Neuronal stem cell (in vitro differentiated cells): ENCODE measurements at regions not wholly inside any gene's neighbourhood (a gene's known extent, or its start where the extent isn't known, plus 50 kb on each side); places are given as distances from the start of the nearest gene placed in this dataset.

Experiments used
- DNase-seq: peaks from one replicate; pipeline ENCODE4 v3.0.0-alpha.2; 2013; ENCODE audit warnings: low spot score
- H2AFZ ChIP-seq: one replicate; pipeline ENCODE4 v1.6.1; 2013; ENCODE audit warnings: mild to moderate bottlenecking, low read length, inconsistent platforms
- H2AK5ac ChIP-seq: 2 replicates; pipeline ENCODE4 v1.6.1; 2013; ENCODE audit warnings: low read depth, mild to moderate bottlenecking, inconsistent platforms, low read length, moderate library complexity, mixed read lengths
- H2BK120ac ChIP-seq: 2 replicates; pipeline ENCODE4 v1.6.1; 2013; ENCODE audit warnings: low read depth, mild to moderate bottlenecking, inconsistent platforms, low read length, moderate library complexity, mixed read lengths
- H2BK12ac ChIP-seq: one replicate; pipeline ENCODE4 v1.6.1; 2013; ENCODE audit warnings: low read length, inconsistent platforms
- H2BK15ac ChIP-seq: 2 replicates; pipeline ENCODE4 v1.6.1; 2013; ENCODE audit warnings: mild to moderate bottlenecking, low read length, inconsistent platforms, mixed read lengths
- H2BK5ac ChIP-seq: one replicate; pipeline ENCODE4 v1.6.1; 2013; ENCODE audit warnings: inconsistent platforms, mild to moderate bottlenecking, low read length, moderate library complexity
- H3K14ac ChIP-seq: one replicate; pipeline ENCODE4 v1.6.1; 2013; ENCODE audit warnings: low read length, inconsistent platforms
- H3K18ac ChIP-seq: 2 replicates; pipeline ENCODE4 v1.6.1; 2013; ENCODE audit warnings: low read length, inconsistent platforms
- H3K23ac ChIP-seq: 2 replicates; pipeline ENCODE4 v1.6.1; 2013; ENCODE audit warnings: low read depth, mild to moderate bottlenecking, mixed read lengths, low read length, inconsistent platforms; ENCODE audit not compliant: poor library complexity
- H3K27ac ChIP-seq: replicated peaks from 3 replicates; pipeline ENCODE4 v1.5.1; 2013; ENCODE audit warnings: low read length, inconsistent platforms
- H3K27me3 ChIP-seq, 3 experiments: 2 replicates each; pipeline ENCODE4 v1.6.1; 2013; ENCODE audit warnings: low read length in 3 of 3, mild to moderate bottlenecking in 2 of 3, inconsistent platforms in 1 of 3, low read depth in 1 of 3, mixed read lengths in 1 of 3, moderate library complexity in 1 of 3; ENCODE audit not compliant: control insufficient read depth in 3 of 3, insufficient read depth in 3 of 3
- H3K36me3 ChIP-seq, 2 donors: replicated peaks in 1 of 2; 2 replicates each; pipeline ENCODE4 v1.6.1; 2013; ENCODE audit warnings: low read length in 2 of 2; ENCODE audit not compliant: control insufficient read depth in 2 of 2, insufficient read depth in 2 of 2
- H3K4ac ChIP-seq: 2 replicates; pipeline ENCODE4 v1.6.1; 2013; ENCODE audit warnings: inconsistent platforms, mild to moderate bottlenecking, low read length, moderate library complexity
- H3K4me1 ChIP-seq, 2 donors: 1 replicate in 1 of 2; 2 replicates in 1 of 2; pipeline ENCODE4 v1.6.1; 2013; ENCODE audit warnings: low read length in 2 of 2, low read depth in 1 of 2; ENCODE audit not compliant: control insufficient read depth in 2 of 2, insufficient read depth in 1 of 2
- H3K4me2 ChIP-seq: one replicate; pipeline ENCODE4 v1.6.1; 2013; ENCODE audit warnings: mild to moderate bottlenecking, low read length, inconsistent platforms; ENCODE audit not compliant: insufficient read depth, poor library complexity, severe bottlenecking
- H3K4me3 ChIP-seq, 2 donors: 2 replicates each; pipeline ENCODE4 v1.5.1; 2013; ENCODE audit warnings: low read length in 2 of 2, mild to moderate bottlenecking in 2 of 2, inconsistent platforms in 1 of 2, moderate library complexity in 1 of 2
- H3K79me1 ChIP-seq: one replicate; pipeline ENCODE4 v1.6.1; 2013; ENCODE audit warnings: low read depth, mild to moderate bottlenecking, inconsistent platforms, low read length, moderate library complexity
- H3K9ac ChIP-seq: one replicate; pipeline ENCODE4 v1.6.1; 2013; ENCODE audit warnings: mild to moderate bottlenecking, low read depth, low read length, inconsistent platforms; ENCODE audit not compliant: poor library complexity
- H3K9me3 ChIP-seq, 2 donors: replicated peaks in 1 of 2; 2 replicates each; pipeline versions ENCODE3 to v1.6.1; 2013; ENCODE audit warnings: low read length in 2 of 2, mild to moderate bottlenecking in 2 of 2, inconsistent platforms in 1 of 2, low read depth in 1 of 2, mixed read lengths in 1 of 2, moderate library complexity in 1 of 2; ENCODE audit not compliant: control insufficient read depth in 2 of 2, insufficient read depth in 1 of 2
- H4K8ac ChIP-seq: one replicate; pipeline ENCODE4 v1.6.1; 2013; ENCODE audit warnings: low read depth, mild to moderate bottlenecking, inconsistent platforms, low read length, moderate library complexity
- H4K91ac ChIP-seq: one replicate; pipeline ENCODE4 v1.6.1; 2013; ENCODE audit warnings: low read length, low read depth, mild to moderate bottlenecking, inconsistent platforms; ENCODE audit not compliant: poor library complexity
- WGBS, 2 donors: extraction: QIAGEN DNeasy Blood & Tissue Kit; methylation state at CpG; one replicate each; pipeline ENCODE4 v1.1.7; 2013; ENCODE audit warnings: missing lambda C conversion rate in 2 of 2, mixed read lengths in 1 of 2; ENCODE audit not compliant: insufficient read length in 2 of 2, insufficient replicate concordance in 1 of 2; ENCODE audit errors: extremely low coverage in 2 of 2; 5-methylcytosine and 5-hydroxymethylcytosine counted together

DNA sequence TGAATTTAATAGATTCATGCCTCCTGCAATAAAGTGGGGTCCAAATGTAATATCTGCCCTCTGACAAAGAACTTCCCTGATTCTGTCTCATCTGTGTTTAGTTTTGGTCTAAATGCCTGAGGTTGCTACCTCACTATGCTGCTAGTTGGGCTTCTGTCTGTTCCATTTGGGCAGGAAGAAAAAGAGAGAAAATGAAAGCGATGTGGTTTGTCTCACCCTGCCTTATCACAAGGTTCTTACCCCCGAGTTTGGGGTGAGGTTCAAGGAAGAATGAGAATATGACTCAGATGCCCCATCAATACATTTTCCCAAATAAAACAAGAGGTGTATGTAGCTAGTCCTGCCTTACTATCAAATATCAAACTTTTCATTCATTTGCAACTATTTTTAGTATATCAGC, 132.1 kb upstream of the MTAP start:
- WGBS, 2 donors = no CpG with 5 or more reads among the region's 2 CpGs
- Histone ChIP-seq H3K4ac (no peak overlapping the region), H3K27me3 (no peaks in the 10 kb centered on the region), H3K9ac (no peak overlapping the region), H2BK12ac (no peak overlapping the region), H3K14ac (no peak overlapping the region), H2AK5ac (no peak overlapping the region), H3K4me1 (peaks cover 0 to 2% of the 10 kb centered on the region in 2 donors), H3K79me1 (no peaks in the 10 kb centered on the region), H3K4me3 (no peak overlapping the region), H2AFZ (no peak overlapping the region), H3K27ac (no peak overlapping the region), H3K18ac (no peak overlapping the region), H3K36me3 (no peaks in the 10 kb centered on the region), H4K8ac (no peak overlapping the region), H2BK5ac (no peak overlapping the region), H2BK15ac (no peak overlapping the region), H3K9me3 (no peaks in the 10 kb centered on the region), H2BK120ac (no peak overlapping the region), H3K23ac (no peak overlapping the region), H3K4me2 (no peak overlapping the region), H4K91ac (no peak overlapping the region)
- DNase-seq = no peak

DNA sequence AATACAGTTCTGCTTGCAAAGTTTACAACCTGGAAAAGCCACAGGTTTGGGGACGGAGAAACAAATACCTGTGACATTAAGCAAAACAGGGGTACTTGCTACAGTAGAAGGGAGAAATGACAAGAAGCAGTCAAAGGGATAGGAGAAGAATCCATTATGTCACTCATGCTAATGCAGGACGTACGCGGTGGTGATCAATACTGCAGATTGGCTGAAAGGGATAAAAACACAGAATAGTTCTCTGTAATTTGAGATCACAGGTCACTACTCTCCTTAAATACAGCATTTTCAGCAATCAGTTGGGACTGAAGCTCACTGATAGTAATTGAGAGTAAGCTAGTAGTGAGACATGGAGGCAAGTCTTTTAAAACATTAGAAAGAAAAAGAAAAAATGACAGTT, 130.3 kb upstream of the MTAP start:
- no peaks in the 10 kb centered on the region for H3K27me3 ChIP-seq
- no peak overlapping the region for H2BK120ac ChIP-seq
- no peak overlapping the region for H3K14ac ChIP-seq
- H3K18ac ChIP-seq = no peak overlapping the region
- no peak overlapping the region for H3K9ac ChIP-seq
- no peak overlapping the region for H4K91ac ChIP-seq
- H2BK12ac ChIP-seq = no peak overlapping the region
- no peak overlapping the region for H2BK15ac ChIP-seq
- H3K4ac ChIP-seq = no peak overlapping the region
- no peak overlapping the region for H3K27ac ChIP-seq
- H2AFZ ChIP-seq = no peak overlapping the region
- no peak for DNase-seq
- H2AK5ac ChIP-seq = no peak overlapping the region
- no peaks in the 10 kb centered on the region for H3K9me3 ChIP-seq
- H3K79me1 ChIP-seq = no peaks in the 10 kb centered on the region
- no CpG with 5 or more reads among the region's 4 CpGs for WGBS, 2 donors
- no peak overlapping the region for H4K8ac ChIP-seq
- no peak overlapping the region for H3K4me2 ChIP-seq
- H3K36me3 ChIP-seq = no peaks in the 10 kb centered on the region
- no peak overlapping the region for H3K23ac ChIP-seq
- H2BK5ac ChIP-seq = no peak overlapping the region
- H3K4me1 ChIP-seq = peaks cover 0 to 2% of the 10 kb centered on the region in 2 donors
- H3K4me3 ChIP-seq = no peak overlapping the region

DNA sequence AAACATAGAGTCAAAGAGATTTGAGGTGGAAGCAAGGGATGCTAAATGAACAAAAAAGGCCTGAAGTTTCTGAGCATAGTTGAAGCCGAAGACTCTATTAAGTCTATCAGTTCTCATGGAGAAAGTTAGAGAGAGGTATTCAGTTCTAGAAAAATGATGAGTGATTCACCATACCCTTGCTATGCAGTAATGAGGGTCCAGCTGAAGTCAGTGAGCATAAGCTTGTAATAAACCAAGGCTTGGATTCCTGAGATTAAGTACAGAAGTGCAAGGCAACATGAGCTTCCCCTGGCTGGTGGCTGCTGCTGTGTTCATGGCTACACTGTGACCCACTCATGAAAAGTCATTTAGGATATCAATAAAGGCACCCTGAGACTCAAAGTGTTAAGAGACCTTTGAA, 129.7 kb upstream of the MTAP start:
- H3K27me3 ChIP-seq = no peaks in the 10 kb centered on the region
- H2AFZ ChIP-seq = no peak overlapping the region
- no peak for DNase-seq
- no peaks in the 10 kb centered on the region for H3K36me3 ChIP-seq
- no peak overlapping the region for H3K23ac ChIP-seq
- no peak overlapping the region for H2BK15ac ChIP-seq
- no peak overlapping the region for H3K9ac ChIP-seq
- no peak overlapping the region for H3K27ac ChIP-seq
- no peak overlapping the region for H3K4ac ChIP-seq
- H2BK12ac ChIP-seq = no peak overlapping the region
- no peak overlapping the region for H2AK5ac ChIP-seq
- no CpG with 5 or more reads among the region's 1 CpG for WGBS, 2 donors
- no peak overlapping the region for H2BK5ac ChIP-seq
- H4K8ac ChIP-seq = no peak overlapping the region
- no peaks in the 10 kb centered on the region for H3K79me1 ChIP-seq
- no peaks in the 10 kb centered on the region for H3K9me3 ChIP-seq
- no peak overlapping the region for H3K4me3 ChIP-seq
- H3K4me2 ChIP-seq = no peak overlapping the region
- H2BK120ac ChIP-seq = no peak overlapping the region
- no peak overlapping the region for H3K18ac ChIP-seq
- H3K4me1 ChIP-seq = peaks cover 0 to 2% of the 10 kb centered on the region in 2 donors
- no peak overlapping the region for H3K14ac ChIP-seq
- H4K91ac ChIP-seq = no peak overlapping the region

DNA sequence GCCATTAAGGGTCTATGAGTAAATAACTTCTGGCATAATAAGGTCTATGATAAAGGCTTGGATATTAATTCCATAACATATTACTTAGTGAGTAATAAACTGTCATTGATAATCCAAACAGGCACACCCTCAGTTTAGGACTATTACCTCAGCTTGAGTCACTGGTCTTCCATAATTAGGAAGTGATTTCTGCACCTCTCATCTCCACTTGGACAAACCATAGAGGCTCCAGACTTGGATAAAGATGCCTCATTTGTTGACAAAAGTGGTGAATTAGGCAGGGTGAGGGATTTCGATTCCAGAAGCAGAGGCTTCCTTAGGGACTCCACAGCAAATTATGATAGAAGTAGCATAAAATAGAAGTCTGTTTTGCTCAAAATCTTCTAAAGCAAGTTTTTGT, 127.5 kb upstream of the MTAP start:
- no peak overlapping the region for H2AK5ac ChIP-seq
- no peak overlapping the region for H2BK120ac ChIP-seq
- no peak overlapping the region for H3K27ac ChIP-seq
- no peak overlapping the region for H4K91ac ChIP-seq
- H3K9me3 ChIP-seq = no peaks in the 10 kb centered on the region
- no peak overlapping the region for H3K4ac ChIP-seq
- peaks cover 0 to 2% of the 10 kb centered on the region in 2 donors for H3K4me1 ChIP-seq
- no CpG with 5 or more reads among the region's 1 CpG for WGBS, 2 donors
- H3K79me1 ChIP-seq = no peaks in the 10 kb centered on the region
- H3K4me2 ChIP-seq = no peak overlapping the region
- no peak overlapping the region for H3K14ac ChIP-seq
- H4K8ac ChIP-seq = no peak overlapping the region
- no peak overlapping the region for H3K23ac ChIP-seq
- no peak overlapping the region for H2AFZ ChIP-seq
- no peak overlapping the region for H3K18ac ChIP-seq
- no peaks in the 10 kb centered on the region for H3K27me3 ChIP-seq
- no peak overlapping the region for H2BK15ac ChIP-seq
- no peak overlapping the region for H2BK12ac ChIP-seq
- no peak overlapping the region for H2BK5ac ChIP-seq
- no peak for DNase-seq
- no peak overlapping the region for H3K9ac ChIP-seq
- H3K4me3 ChIP-seq = no peak overlapping the region
- H3K36me3 ChIP-seq = no peaks in the 10 kb centered on the region
